ENCODE measurements at regions not wholly inside any gene's neighbourhood (a gene's known extent, or its start where the extent isn't known, plus 50 kb on each side); places are given as distances from the start of the nearest gene placed in this dataset.

GRCh38 chr2:12066116-12066515 lies 319.7 kb downstream of the LPIN1 start:
- no peak for DNase-seq (ENCODE audit: low spot score)
- in situ Hi-C loops (cut with MboI; ENCODE audit: low sequenced_read_pairs, unreplicated experiment) = no loop called here
- TF ChIP-seq, protein P1, sequence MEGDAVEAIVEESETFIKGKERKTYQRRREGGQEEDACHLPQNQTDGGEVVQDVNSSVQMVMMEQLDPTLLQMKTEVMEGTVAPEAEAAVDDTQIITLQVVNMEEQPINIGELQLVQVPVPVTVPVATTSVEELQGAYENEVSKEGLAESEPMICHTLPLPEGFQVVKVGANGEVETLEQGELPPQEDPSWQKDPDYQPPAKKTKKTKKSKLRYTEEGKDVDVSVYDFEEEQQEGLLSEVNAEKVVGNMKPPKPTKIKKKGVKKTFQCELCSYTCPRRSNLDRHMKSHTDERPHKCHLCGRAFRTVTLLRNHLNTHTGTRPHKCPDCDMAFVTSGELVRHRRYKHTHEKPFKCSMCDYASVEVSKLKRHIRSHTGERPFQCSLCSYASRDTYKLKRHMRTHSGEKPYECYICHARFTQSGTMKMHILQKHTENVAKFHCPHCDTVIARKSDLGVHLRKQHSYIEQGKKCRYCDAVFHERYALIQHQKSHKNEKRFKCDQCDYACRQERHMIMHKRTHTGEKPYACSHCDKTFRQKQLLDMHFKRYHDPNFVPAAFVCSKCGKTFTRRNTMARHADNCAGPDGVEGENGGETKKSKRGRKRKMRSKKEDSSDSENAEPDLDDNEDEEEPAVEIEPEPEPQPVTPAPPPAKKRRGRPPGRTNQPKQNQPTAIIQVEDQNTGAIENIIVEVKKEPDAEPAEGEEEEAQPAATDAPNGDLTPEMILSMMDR (IDR thresholded peaks at IDR 0.05; ENCODE audit: borderline replicate concordance, control extremely low read depth, extremely low read depth, insufficient read depth, missing control alignments) = no peak

DNA sequence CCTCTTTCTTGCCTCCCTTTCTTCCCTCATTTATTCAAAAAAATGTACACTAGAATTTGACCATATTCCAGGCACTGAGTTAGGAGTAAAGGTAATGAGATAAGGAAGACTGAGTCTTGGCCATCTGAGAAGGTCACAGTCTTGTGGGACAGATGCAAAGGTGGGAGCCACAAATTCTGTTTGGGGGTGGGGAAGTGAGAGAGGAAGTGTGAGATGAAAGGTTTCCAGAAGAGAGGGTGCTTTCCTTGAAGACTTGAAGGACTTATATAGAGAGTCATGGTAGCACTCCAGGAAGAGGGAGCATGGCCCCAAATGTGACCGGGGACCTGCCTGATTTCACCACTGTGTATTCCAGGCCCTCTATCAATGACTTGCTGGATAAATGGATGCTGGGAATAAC lies 320.6 kb downstream of the LPIN1 start:
- DNase-seq (ENCODE audit: low spot score) = no peak
- in situ Hi-C loops (cut with MboI; ENCODE audit: low sequenced_read_pairs, unreplicated experiment) = no loop called here
- TF ChIP-seq, protein P1 (IDR thresholded peaks at IDR 0.05; ENCODE audit: borderline replicate concordance, control extremely low read depth, extremely low read depth, insufficient read depth, missing control alignments) = no peak

GRCh38 chr2:12068796-12069538 lies 322.5 kb downstream of the LPIN1 start:
- TF ChIP-seq, protein P1 (IDR thresholded peaks at IDR 0.05; ENCODE audit: borderline replicate concordance, control extremely low read depth, extremely low read depth, insufficient read depth, missing control alignments) = no peak
- DNase-seq (ENCODE audit: low spot score) = no peak
- in situ Hi-C loops (cut with MboI; ENCODE audit: low sequenced_read_pairs, unreplicated experiment) = no loop called here

GRCh38 chr2:12070153-12070552 lies 323.7 kb downstream of the LPIN1 start:
- in situ Hi-C loops (cut with MboI; ENCODE audit: low sequenced_read_pairs, unreplicated experiment) = no loop called here
- DNase-seq (ENCODE audit: low spot score) = no peak
- TF ChIP-seq, protein P1 (IDR thresholded peaks at IDR 0.05; ENCODE audit: borderline replicate concordance, control extremely low read depth, extremely low read depth, insufficient read depth, missing control alignments) = no peak

DNA sequence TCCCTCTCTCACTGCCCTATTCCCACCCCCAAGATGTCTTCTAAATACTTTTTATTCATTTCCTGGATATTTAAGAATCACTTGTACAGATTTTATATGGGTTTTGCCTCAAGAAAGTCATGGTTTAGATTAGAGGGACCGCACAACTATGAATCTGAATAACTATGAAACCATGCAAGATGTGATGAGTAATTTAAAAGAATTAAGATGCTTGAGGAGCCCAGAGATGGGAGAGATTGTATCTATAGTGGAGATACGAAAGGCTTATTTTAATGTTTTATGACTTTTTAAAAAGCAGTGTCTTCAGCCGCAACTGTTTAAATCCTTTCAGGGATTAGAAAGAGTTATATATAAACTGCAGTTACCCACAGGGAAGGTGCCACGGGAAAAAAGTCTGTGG lies 324.1 kb downstream of the LPIN1 start:
- in situ Hi-C loops (cut with MboI; ENCODE audit: low sequenced_read_pairs, unreplicated experiment) = no loop called here
- TF ChIP-seq, protein P1 (IDR thresholded peaks at IDR 0.05; ENCODE audit: borderline replicate concordance, control extremely low read depth, extremely low read depth, insufficient read depth, missing control alignments) = no peak
- no peak for DNase-seq (ENCODE audit: low spot score)

- TF ChIP-seq, protein P1 (IDR thresholded peaks at IDR 0.05; ENCODE audit: borderline replicate concordance, control extremely low read depth, extremely low read depth, insufficient read depth, missing control alignments) = no peak
- in situ Hi-C loops (cut with MboI; ENCODE audit: low sequenced_read_pairs, unreplicated experiment) = no loop called here
- DNase-seq (ENCODE audit: low spot score) = peak; percentile 44
These were observed 324.9 kb downstream of the LPIN1 start for GRCh38 chr2:12071318-12071717.

All from GM13976 (cell line).